Small intestine (tissue), 7 donors: ENCODE measurements at regions not wholly inside any gene's neighbourhood (a gene's known extent, or its start where the extent isn't known, plus 50 kb on each side); places are given as distances from the start of the nearest gene placed in this dataset.

Source experiments
- DNase-seq, 2 donors: peaks; one replicate each; pipeline versions ENCODE4 v3.0.0 to v3.0.0-alpha.2; 2013
- FAIRE-seq: peaks from 2 replicates; lab custom pipeline; 2012; peaks lifted over from hg19 to GRCh38; lab: Jason Lieb, UNC
- H3K27ac ChIP-seq, 3 donors: one replicate each; pipeline ENCODE4 v1.5.1; 2013; ENCODE audit warnings: low read length in 2 of 3, mild to moderate bottlenecking in 2 of 3, control low read depth in 1 of 3, inconsistent platforms in 1 of 3, low read depth in 1 of 3, moderate library complexity in 1 of 3
- H3K27me3 ChIP-seq, 3 donors: one replicate each; pipeline ENCODE4 v1.6.1; 2013; ENCODE audit warnings: low read length in 3 of 3, inconsistent platforms in 1 of 3; ENCODE audit not compliant: control insufficient read depth in 3 of 3, insufficient read depth in 3 of 3
- H3K36me3 ChIP-seq, 3 donors: one replicate each; pipeline ENCODE4 v1.6.1; 2013; ENCODE audit warnings: low read length in 3 of 3, inconsistent platforms in 1 of 3, low read depth in 1 of 3, mild to moderate bottlenecking in 1 of 3, moderate library complexity in 1 of 3; ENCODE audit not compliant: control insufficient read depth in 3 of 3, insufficient read depth in 2 of 3
- H3K4me1 ChIP-seq, 3 donors: one replicate each; pipeline ENCODE4 v1.6.1; 2013; ENCODE audit warnings: low read length in 2 of 3, inconsistent platforms in 1 of 3, low read depth in 1 of 3, mild to moderate bottlenecking in 1 of 3, moderate library complexity in 1 of 3; ENCODE audit not compliant: control insufficient read depth in 3 of 3, insufficient read depth in 2 of 3
- H3K4me3 ChIP-seq, 3 donors: one replicate each; pipeline ENCODE4 v1.5.1; 2013; ENCODE audit warnings: low read length in 3 of 3, control low read depth in 1 of 3, inconsistent platforms in 1 of 3, low read depth in 1 of 3, mild to moderate bottlenecking in 1 of 3, moderate library complexity in 1 of 3
- H3K9me3 ChIP-seq, 2 donors: one replicate each; pipeline ENCODE4 v1.6.1; 2013; ENCODE audit warnings: low read depth in 1 of 2, low read length in 1 of 2; ENCODE audit not compliant: control insufficient read depth in 2 of 2, insufficient read depth in 1 of 2
- WGBS, 3 donors: extraction: QIAGEN DNeasy Blood & Tissue Kit; methylation state at CpG; one replicate each; pipeline ENCODE4 v1.1.7; 2013; 5-methylcytosine and 5-hydroxymethylcytosine counted together
- donor health status: healthy with polysubstance abuse.
- donor health status: control.
- donor health status: control.
- donor health status: Bipolar disorder and iron deficiency.
- donor health status: healthy.

DNA sequence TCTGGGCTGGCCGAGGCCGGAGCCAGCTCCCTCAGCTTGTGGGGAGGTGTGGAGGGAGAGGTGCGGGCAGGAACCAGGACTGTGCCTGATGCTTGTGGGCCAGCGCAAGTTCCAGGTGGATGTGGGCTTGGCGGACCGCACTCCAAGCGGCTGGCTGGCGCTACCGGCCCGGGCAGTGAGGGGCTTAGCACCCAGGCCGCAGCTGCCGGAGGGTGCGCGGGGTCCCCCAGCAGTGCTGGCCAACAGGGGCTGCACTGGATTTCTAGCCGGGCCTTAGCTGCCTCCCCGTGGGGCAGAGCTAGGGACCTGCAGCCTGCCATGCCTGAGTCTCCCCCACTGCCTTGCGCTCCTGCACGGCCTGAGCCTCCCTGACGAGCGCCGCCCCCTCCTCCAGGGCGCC, 242.8 kb downstream of the CCSER2 start:
- Histone ChIP-seq H3K4me1 (no peaks in the 10 kb centered on the region), H3K27me3 (peaks cover 0 to 2% (median 0%) of the 10 kb centered on the region in 3 donors), H3K27ac (no peak overlapping the region), H3K9me3 (peaks cover 0 to 3% of the 10 kb centered on the region in 2 donors), H3K4me3 (no peak overlapping the region), H3K36me3 (no peaks in the 10 kb centered on the region)
- DNase-seq (no peak), FAIRE-seq (no peak)
- WGBS, 3 donors = 89 to 97% (median 96%) methylated on average over 18 to 22 of the region's 22 CpGs

DNA sequence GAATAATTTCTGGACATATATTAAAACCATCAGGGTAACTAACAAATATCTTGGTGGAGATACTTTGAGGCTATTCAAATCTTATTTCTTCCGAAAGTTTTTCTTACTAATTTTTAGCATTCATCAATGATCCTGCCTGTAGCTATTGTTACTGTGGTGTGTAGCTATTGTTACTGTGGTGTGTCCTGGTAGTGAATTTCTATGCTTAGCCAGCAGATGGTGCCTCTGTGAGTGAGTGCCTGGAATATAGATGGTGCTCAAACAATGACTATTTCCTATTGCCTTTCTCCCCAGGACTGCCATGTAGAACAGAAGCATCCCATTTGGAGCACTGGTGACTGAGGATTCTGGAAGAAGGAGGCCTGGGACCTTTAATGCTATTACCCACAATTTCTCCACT, 245.7 kb downstream of the CCSER2 start:
- Histone ChIP-seq H3K27ac (no peak overlapping the region), H3K27me3 (no peaks in the 10 kb centered on the region), H3K4me3 (no peak overlapping the region), H3K4me1 (no peaks in the 10 kb centered on the region), H3K36me3 (no peaks in the 10 kb centered on the region), H3K9me3 (peaks cover 0 to 3% of the 10 kb centered on the region in 2 donors)
- FAIRE-seq = no peak
- WGBS, 3 donors = 90 to 94% (median 93%) methylated on average over 1 of the region's 1 CpG
- no peak for DNase-seq

DNA sequence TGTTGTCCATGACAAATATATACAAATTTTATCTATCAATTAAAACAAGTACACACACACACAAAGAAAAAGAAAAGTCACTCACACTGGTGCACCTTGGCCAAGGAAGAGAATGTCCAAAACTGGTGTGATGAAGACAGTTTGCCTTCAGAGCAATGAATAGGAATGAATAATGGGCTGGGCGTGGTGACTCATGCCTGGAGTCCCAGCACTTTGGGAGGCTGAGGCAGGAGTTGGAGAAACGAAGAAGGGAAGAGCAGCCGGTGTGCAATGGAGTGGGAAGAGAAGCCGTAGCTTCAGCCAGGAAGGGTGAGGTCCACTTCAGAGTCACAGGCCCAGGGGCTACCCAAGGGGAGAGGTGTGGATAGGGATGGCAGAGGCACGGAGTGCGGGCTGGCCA, 253.6 kb downstream of the CCSER2 start:
- Histone ChIP-seq H3K4me1 (no peaks in the 10 kb centered on the region), H3K9me3 (no peaks in the 10 kb centered on the region), H3K4me3 (no peak overlapping the region), H3K27me3 (no peaks in the 10 kb centered on the region), H3K27ac (no peak overlapping the region), H3K36me3 (no peaks in the 10 kb centered on the region)
- FAIRE-seq = no peak
- DNase-seq = no peak
- 73 to 79% (median 76%) methylated on average over 6 of the region's 6 CpGs for WGBS, 3 donors

DNA sequence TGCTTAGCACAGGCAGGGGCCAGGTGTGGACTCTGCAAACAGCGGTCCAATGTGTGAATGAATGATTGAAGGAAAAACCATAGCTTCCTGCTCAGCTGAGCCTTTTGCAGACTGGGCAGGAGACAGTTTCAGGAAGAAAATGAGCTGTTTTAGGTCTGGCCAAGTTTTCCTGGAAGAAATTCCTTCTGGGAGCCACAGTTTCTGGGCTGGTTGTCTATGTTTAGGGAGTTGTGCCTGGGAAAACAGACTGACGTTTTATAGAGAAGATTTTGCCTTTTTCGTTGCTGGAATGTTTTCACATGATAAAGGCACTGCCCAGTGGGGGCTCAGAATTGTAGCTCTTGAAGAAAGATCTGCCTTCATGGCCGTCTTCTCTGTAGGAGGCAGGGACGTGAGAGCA, 255.1 kb downstream of the CCSER2 start:
- WGBS, 3 donors = 35 to 46% (median 36%) methylated on average over 5 of the region's 5 CpGs
- no peak for FAIRE-seq

DNA sequence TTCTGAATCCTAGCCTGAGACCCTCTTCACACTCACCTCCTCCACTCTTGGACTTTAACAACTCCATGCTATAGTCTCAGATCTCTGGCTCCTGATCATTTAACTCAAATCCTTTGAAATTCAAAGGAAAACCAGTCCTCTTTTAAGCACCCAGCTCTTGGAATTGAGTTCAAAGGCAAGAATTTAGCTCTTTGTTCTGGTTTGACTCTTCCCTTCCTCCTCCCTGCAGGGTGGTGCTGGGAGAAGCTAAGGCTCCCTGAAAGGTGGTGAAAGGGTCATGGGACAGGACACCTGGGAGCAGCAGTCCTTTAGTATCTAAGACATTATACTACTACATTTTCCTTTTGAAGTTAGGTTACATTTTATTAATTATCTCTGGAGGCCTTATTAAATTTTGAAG, 259.4 kb downstream of the CCSER2 start:
- Histone ChIP-seq H3K27ac (no peak overlapping the region), H3K4me1 (no peaks in the 10 kb centered on the region), H3K4me3 (no peak overlapping the region), H3K9me3 (no peaks in the 10 kb centered on the region), H3K36me3 (no peaks in the 10 kb centered on the region), H3K27me3 (peaks cover 0 to 4% (median 0%) of the 10 kb centered on the region in 3 donors)
- no peak for FAIRE-seq
- DNase-seq = no peak

More for the DNA sequence above, 255.1 kb downstream of the CCSER2 start:
- no peaks in the 10 kb centered on the region for H3K36me3 ChIP-seq
- H3K4me1 ChIP-seq = no peaks in the 10 kb centered on the region
- DNase-seq = no peak
- H3K9me3 ChIP-seq = no peaks in the 10 kb centered on the region
- H3K4me3 ChIP-seq = no peak overlapping the region
- H3K27me3 ChIP-seq = no peaks in the 10 kb centered on the region
- H3K27ac ChIP-seq = no peak overlapping the region

DNA sequence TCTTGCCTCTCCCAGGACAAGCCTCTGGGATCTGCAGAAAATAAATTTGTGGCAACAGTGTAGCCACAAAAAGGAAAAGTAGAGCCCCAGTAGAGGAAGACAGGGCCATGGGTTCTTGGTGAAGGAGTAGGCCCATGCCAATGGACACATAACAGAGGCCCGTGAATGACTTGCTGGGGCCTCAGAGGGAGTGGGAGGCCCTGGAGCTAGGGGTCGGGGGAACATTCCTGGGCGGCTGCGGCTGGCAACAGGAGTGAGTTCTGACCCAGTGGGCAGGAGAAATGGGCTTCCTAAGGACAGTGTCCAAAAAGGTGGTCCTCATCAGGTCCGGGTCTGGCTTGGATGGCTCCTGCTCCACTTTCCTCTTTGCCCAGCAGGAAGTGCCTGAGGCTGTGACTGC, 260.0 kb downstream of the CCSER2 start:
- no peak for DNase-seq
- H3K9me3 ChIP-seq = no peaks in the 10 kb centered on the region
- no peaks in the 10 kb centered on the region for H3K4me1 ChIP-seq
- no peak overlapping the region for H3K27ac ChIP-seq
- H3K36me3 ChIP-seq = no peaks in the 10 kb centered on the region
- H3K27me3 ChIP-seq = peaks cover 0 to 4% (median 0%) of the 10 kb centered on the region in 3 donors
- FAIRE-seq = no peak
- no peak overlapping the region for H3K4me3 ChIP-seq
- 75 to 81% (median 75%) methylated on average over 4 to 5 of the region's 5 CpGs for WGBS, 3 donors

DNA sequence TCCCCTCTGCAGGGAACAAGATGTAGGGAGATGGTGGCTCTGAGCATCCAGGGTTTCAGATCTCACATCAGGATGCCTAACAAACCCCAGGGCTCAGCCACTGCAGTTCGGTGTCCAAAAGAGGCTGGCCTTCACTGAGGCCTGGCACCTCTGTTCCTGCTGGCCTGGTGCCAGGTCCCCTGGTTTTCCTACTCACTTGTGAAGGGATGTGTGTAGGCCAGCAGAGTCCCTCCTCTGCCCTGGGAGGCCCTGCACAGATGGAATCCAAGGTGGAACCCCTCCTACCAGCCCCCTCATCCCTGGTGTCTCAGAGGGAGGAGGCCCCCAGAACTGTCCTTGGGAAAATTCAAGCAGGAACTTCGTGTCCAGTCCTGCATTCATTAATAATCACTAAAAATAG, 260.6 kb downstream of the CCSER2 start:
- Histone ChIP-seq H3K36me3 (no peaks in the 10 kb centered on the region), H3K4me3 (no peak overlapping the region), H3K4me1 (no peaks in the 10 kb centered on the region), H3K9me3 (no peaks in the 10 kb centered on the region), H3K27ac (no peak overlapping the region), H3K27me3 (peaks cover 0 to 4% (median 0%) of the 10 kb centered on the region in 3 donors)
- DNase-seq (no peak), FAIRE-seq (no peak)
- 38 to 51% (median 50%) methylated on average over 2 of the region's 2 CpGs for WGBS, 3 donors

DNA sequence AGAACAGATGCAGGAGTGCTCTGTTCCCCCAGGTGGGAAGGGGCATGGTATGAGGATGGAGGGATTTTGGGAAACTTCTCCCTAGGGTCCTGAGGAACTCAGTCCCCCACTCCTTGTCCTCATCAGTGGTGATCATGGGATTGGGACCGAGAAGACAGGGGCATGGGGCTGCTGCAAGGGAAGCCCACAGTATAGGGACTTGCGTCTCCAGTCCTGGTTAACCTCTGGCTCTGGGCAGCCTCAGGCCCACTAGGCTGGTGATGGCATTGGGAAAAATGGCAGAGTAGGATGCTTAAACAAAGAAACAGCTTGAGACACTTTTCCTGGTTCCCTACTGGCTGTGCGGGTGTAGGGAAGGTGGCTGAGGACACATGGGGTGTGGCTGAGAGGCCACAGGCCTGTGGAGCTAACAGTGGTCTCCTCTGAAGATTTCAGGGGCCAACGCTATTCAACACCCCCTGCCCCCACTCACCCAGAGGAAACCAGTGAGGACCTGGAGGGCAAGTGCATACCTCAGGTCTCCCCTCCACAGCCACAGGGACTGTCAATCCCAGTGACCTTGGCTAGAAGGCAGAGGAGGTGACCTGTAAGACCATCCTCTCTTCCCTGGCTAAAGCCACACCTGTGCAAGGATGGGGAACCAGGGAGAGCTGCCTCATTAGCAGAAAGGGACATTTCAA, 261.3 kb downstream of the CCSER2 start:
- Histone ChIP-seq H3K27me3 (peaks cover 0 to 4% (median 0%) of the 10 kb centered on the region in 3 donors), H3K4me3 (no peak overlapping the region), H3K9me3 (no peaks in the 10 kb centered on the region), H3K27ac (no peak overlapping the region), H3K36me3 (no peaks in the 10 kb centered on the region), H3K4me1 (no peaks in the 10 kb centered on the region)
- 70 to 81% (median 75%) methylated on average over 4 of the region's 4 CpGs for WGBS, 3 donors
- FAIRE-seq (no peak), DNase-seq (no peak)
